RWPE2 (cell line): ENCODE measurements at regions not wholly inside any gene's neighbourhood (a gene's known extent, or its start where the extent isn't known, plus 50 kb on each side); places are given as distances from the start of the nearest gene placed in this dataset.

Source experiments
- ATAC-seq: fragments of 200-7000 bp; cut with Tn5 transposase; 3 replicates; pipeline ENCODE4 v1.9.1; 2021; ENCODE audit warnings: low read depth
- DNase-seq: peaks from one replicate; pipeline ENCODE4 v3.0.0-alpha.2; 2020; ENCODE audit warnings: low spot score
- H3K27ac ChIP-seq: fragments of 450-650 bp; 2 replicates; pipeline ENCODE4 v1.5.1; 2017; ENCODE audit warnings: mild to moderate bottlenecking; ENCODE audit not compliant: poor library complexity, severe bottlenecking
- H3K27me3 ChIP-seq: fragments of 250-450 bp; sonication (Bioruptor Pico); 2 replicates; pipeline ENCODE4 v1.5.1; 2021; ENCODE audit warnings: mild to moderate bottlenecking, moderate library complexity; ENCODE audit not compliant: insufficient read depth, poor library complexity, severe bottlenecking
- H3K36me3 ChIP-seq: fragments of 250-450 bp; sonication (Bioruptor Pico); 2 replicates; pipeline ENCODE4 v1.5.1; 2020; ENCODE audit warnings: low read depth, mild to moderate bottlenecking, moderate library complexity
- H3K4me1 ChIP-seq: fragments of 250-450 bp; sonication (Bioruptor Pico); 2 replicates; pipeline ENCODE4 v1.5.1; 2021; ENCODE audit warnings: mild to moderate bottlenecking, moderate library complexity; ENCODE audit not compliant: insufficient read depth, poor library complexity, severe bottlenecking
- H3K4me3 ChIP-seq: fragments of 250-450 bp; sonication (Bioruptor Pico); 2 replicates; pipeline ENCODE4 v1.5.1; 2021; ENCODE audit warnings: mild to moderate bottlenecking, moderate library complexity; ENCODE audit not compliant: severe bottlenecking
- H3K9me3 ChIP-seq: fragments of 250-450 bp; sonication (Bioruptor Pico); 2 replicates; pipeline ENCODE4 v1.5.1; 2021; ENCODE audit warnings: mild to moderate bottlenecking, moderate library complexity; ENCODE audit not compliant: severe bottlenecking
- CTCF ChIP-seq: fragments of 450-650 bp; IDR thresholded peaks from one replicate; pipeline ENCODE4 v1.5.1; 2017; ENCODE audit warnings: mild to moderate bottlenecking, moderate library complexity; ENCODE audit not compliant: poor library complexity, severe bottlenecking

DNA sequence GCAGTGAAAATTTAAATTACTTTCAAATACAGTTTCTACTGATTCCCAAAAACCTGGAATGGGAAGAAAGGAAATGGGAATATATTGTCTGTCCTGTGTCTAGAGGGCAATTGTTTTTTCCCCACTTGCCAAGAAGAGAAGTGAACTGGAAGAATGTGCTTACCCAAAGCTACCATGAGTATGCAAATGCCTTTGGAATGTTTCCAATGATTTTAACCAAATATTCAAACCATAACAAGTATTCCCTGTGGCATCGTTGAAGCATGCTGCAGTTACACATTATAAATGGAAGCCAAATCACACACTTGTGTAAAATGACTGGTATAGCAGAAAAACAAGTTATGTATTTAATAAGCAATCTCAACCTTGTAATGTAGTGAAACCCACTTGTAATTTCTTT, 368.2 kb downstream of the GBE1 start:
- no peaks in the 10 kb centered on the region for H3K4me1 ChIP-seq
- no peaks in the 10 kb centered on the region for H3K36me3 ChIP-seq
- no peaks in the 10 kb centered on the region for H3K9me3 ChIP-seq
- H3K4me3 ChIP-seq, result no peak overlapping the region
- no peak overlapping the region for H3K27ac ChIP-seq
- DNase-seq (no peak), ATAC-seq (no peak)
- no peak for TF ChIP-seq CTCF
- no peaks in the 10 kb centered on the region for H3K27me3 ChIP-seq

DNA sequence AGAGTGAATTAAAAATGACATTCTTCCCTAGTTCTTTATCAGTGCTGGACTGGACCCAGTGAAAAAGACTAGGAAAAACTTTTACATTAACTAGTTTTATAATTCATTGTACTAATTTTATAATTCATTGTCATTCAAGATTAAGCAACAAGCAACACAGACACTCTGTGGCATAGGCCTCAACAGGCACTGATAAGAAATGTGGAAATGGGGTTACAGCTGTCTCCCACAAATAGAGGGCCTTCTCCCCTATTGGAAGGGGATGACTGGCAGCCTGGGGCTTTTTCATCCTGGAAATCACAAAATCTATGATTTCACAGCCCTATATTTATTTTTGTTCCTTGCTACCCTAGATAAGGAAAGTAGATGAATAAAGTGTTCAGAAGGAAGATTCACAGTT, 370.6 kb downstream of the GBE1 start:
- ATAC-seq (no peak), DNase-seq (no peak)
- H3K4me1 ChIP-seq, result no peaks in the 10 kb centered on the region
- H3K4me3 ChIP-seq, result no peak overlapping the region
- no peak overlapping the region for H3K27ac ChIP-seq
- H3K36me3 ChIP-seq, result no peaks in the 10 kb centered on the region
- TF ChIP-seq CTCF, result no peak
- no peaks in the 10 kb centered on the region for H3K27me3 ChIP-seq
- H3K9me3 ChIP-seq, result no peaks in the 10 kb centered on the region

- DNase-seq (no peak), ATAC-seq (no peak)
- no peak for TF ChIP-seq CTCF
- no peaks in the 10 kb centered on the region for H3K27me3 ChIP-seq
- H3K27ac ChIP-seq, result no peak overlapping the region
- H3K4me3 ChIP-seq, result no peak overlapping the region
- no peaks in the 10 kb centered on the region for H3K9me3 ChIP-seq
- H3K4me1 ChIP-seq, result no peaks in the 10 kb centered on the region
- no peaks in the 10 kb centered on the region for H3K36me3 ChIP-seq
Measured at GRCh38 chr3:81388191-81388590, 373.3 kb downstream of the GBE1 start.

GRCh38 chr3:81382470-81382869, 379.0 kb downstream of the GBE1 start:
- Histone ChIP-seq H3K9me3 (no peaks in the 10 kb centered on the region), H3K27ac (no peak overlapping the region), H3K36me3 (no peaks in the 10 kb centered on the region), H3K27me3 (no peaks in the 10 kb centered on the region), H3K4me3 (no peak overlapping the region), H3K4me1 (no peaks in the 10 kb centered on the region)
- no peak for TF ChIP-seq CTCF
- no peak for ATAC-seq
- DNase-seq, result no peak

GRCh38 chr3:81380234-81380633, 381.2 kb downstream of the GBE1 start:
- Histone ChIP-seq H3K36me3 (no peaks in the 10 kb centered on the region), H3K9me3 (no peaks in the 10 kb centered on the region), H3K4me3 (no peak overlapping the region), H3K27ac (no peak overlapping the region), H3K27me3 (no peaks in the 10 kb centered on the region), H3K4me1 (no peaks in the 10 kb centered on the region)
- no peak for DNase-seq
- no peak for ATAC-seq
- no peak for TF ChIP-seq CTCF
